DOHH2 (cell line): ENCODE measurements at regions not wholly inside any gene's neighbourhood (a gene's known extent, or its start where the extent isn't known, plus 50 kb on each side); places are given as distances from the start of the nearest gene placed in this dataset.

ENCODE experiments used
- H3F3A ChIP-seq: fragments of 200-600 bp; sonication (generic), shearing (Covaris generic); 2 replicates; pipeline ENCODE4 v1.6.0; 2016; ENCODE audit warnings: antibody characterized with exemption, mild to moderate bottlenecking; ENCODE audit not compliant: control insufficient read depth, insufficient read depth
- H3K27ac ChIP-seq: fragments of 200-600 bp; sonication (generic); 2 replicates; pipeline ENCODE4 v1.5.1; 2014; ENCODE audit warnings: low read depth, mild to moderate bottlenecking, low read length, moderate library complexity
- H3K27me3 ChIP-seq: fragments of 200-600 bp; sonication (generic); 2 replicates; pipeline ENCODE4 v1.6.1; 2014; ENCODE audit warnings: mild to moderate bottlenecking, low read length, mixed read lengths; ENCODE audit not compliant: control insufficient read depth
- H3K36me3 ChIP-seq: fragments of 200-600 bp; sonication (generic); 2 replicates; pipeline ENCODE4 v1.6.1; 2014; ENCODE audit warnings: mild to moderate bottlenecking, low read length, moderate library complexity, mixed read lengths; ENCODE audit not compliant: control insufficient read depth
- H3K4me1 ChIP-seq: fragments of 200-600 bp; sonication (generic); 2 replicates; pipeline ENCODE4 v1.6.1; 2014; ENCODE audit warnings: mild to moderate bottlenecking, low read length, mixed read lengths; ENCODE audit not compliant: control insufficient read depth
- H3K4me2 ChIP-seq: fragments of 200-600 bp; sonication (generic); 2 replicates; pipeline ENCODE4 v1.6.0; 2014; ENCODE audit warnings: mild to moderate bottlenecking, low read length, moderate library complexity
- H3K4me3 ChIP-seq: fragments of 200-600 bp; sonication (generic); 2 replicates; pipeline ENCODE4 v1.5.1; 2014; ENCODE audit warnings: mild to moderate bottlenecking, low read length, mixed read lengths
- H3K79me2 ChIP-seq: fragments of 200-600 bp; sonication (generic); 2 replicates; pipeline ENCODE4 v1.6.1; 2014; ENCODE audit warnings: mild to moderate bottlenecking, low read length, mixed read lengths; ENCODE audit not compliant: control insufficient read depth
- H3K9me2 ChIP-seq: fragments of 200-600 bp; sonication (generic); replicated peaks from 2 replicates; pipeline ENCODE4 v1.6.1; 2014; ENCODE audit warnings: mild to moderate bottlenecking, low read length, mixed read lengths; ENCODE audit not compliant: control insufficient read depth
- H3K9me3 ChIP-seq: fragments of 200-600 bp; sonication (generic); 2 replicates; pipeline ENCODE4 v1.6.1; 2014; ENCODE audit warnings: antibody characterized with exemption, low read length, mixed read lengths; ENCODE audit not compliant: control insufficient read depth, insufficient read depth
- H4K20me1 ChIP-seq: fragments of 200-600 bp; sonication (generic); 2 replicates; pipeline ENCODE4 v1.6.0; 2014; ENCODE audit warnings: low read depth, mild to moderate bottlenecking, antibody characterized with exemption, low read length, moderate library complexity; ENCODE audit not compliant: control insufficient read depth, insufficient read depth
- EZH2phosphoT487 ChIP-seq: fragments of 200-600 bp; sonication (generic); IDR thresholded peaks from 2 replicates; pipeline ENCODE4 v1.6.1; 2017; ENCODE audit warnings: borderline replicate concordance, mild to moderate bottlenecking, antibody characterized with exemption, low read length, moderate library complexity, mixed read lengths
- TF ChIP-seq, protein P1 (sequence below): fragments of 200-600 bp; sonication (generic); IDR thresholded peaks from one replicate; pipeline ENCODE4 v1.5.1; 2014; ENCODE audit warnings: antibody characterized with exemption, mild to moderate bottlenecking, low read depth, low read length; ENCODE audit not compliant: poor library complexity, severe bottlenecking

DNA sequence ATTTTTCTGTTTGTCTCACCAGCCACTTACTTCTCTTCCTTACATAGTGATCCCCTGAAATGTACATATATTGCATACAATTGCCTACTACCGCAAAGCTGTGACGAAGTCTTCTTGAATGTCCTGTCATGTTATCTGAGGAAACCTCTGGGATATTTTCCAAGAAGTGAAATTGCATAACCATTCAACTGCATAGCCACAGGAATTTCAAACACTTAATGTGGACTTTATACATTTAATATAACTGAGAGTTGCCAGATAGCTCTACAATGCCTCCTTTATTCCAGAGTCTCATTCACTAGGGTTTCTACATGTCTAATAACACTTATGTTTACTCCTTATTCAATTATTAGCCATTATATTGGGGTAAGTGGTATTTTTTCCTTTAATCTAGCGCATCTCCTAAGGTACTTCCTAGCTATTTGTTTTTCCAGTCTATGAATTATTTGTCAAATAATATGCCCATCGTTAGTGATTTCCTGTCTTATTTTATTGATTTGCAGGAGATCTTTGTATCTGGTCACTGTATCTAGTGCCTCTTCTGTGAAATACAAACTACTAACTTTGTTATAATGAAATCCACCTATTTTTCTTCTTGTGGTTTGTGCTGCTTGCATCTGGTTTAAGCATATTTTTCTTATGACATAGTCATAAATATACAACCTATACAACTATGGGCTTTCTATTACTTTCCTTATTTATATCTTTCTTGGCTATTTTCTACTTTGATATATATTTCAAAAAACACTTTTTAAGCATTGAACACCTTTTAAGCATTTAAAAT is 69.2 kb upstream of the GRID2 start:
- Histone ChIP-seq H3K4me3 (no peak overlapping the region), H3K27me3 (no peaks in the 10 kb centered on the region), H3K9me3 (no peaks in the 10 kb centered on the region), H3K36me3 (no peaks in the 10 kb centered on the region), H4K20me1 (no peaks in the 10 kb centered on the region), H3K79me2 (no peaks in the 10 kb centered on the region), H3F3A (no peaks in the 10 kb centered on the region), H3K27ac (no peak overlapping the region), H3K4me1 (no peaks in the 10 kb centered on the region), H3K9me2 (no peaks in the 10 kb centered on the region), H3K4me2 (no peak overlapping the region)
- no peak for TF ChIP-seq EZH2phosphoT487
- TF ChIP-seq, protein P1, sequence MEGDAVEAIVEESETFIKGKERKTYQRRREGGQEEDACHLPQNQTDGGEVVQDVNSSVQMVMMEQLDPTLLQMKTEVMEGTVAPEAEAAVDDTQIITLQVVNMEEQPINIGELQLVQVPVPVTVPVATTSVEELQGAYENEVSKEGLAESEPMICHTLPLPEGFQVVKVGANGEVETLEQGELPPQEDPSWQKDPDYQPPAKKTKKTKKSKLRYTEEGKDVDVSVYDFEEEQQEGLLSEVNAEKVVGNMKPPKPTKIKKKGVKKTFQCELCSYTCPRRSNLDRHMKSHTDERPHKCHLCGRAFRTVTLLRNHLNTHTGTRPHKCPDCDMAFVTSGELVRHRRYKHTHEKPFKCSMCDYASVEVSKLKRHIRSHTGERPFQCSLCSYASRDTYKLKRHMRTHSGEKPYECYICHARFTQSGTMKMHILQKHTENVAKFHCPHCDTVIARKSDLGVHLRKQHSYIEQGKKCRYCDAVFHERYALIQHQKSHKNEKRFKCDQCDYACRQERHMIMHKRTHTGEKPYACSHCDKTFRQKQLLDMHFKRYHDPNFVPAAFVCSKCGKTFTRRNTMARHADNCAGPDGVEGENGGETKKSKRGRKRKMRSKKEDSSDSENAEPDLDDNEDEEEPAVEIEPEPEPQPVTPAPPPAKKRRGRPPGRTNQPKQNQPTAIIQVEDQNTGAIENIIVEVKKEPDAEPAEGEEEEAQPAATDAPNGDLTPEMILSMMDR = no peak

DNA sequence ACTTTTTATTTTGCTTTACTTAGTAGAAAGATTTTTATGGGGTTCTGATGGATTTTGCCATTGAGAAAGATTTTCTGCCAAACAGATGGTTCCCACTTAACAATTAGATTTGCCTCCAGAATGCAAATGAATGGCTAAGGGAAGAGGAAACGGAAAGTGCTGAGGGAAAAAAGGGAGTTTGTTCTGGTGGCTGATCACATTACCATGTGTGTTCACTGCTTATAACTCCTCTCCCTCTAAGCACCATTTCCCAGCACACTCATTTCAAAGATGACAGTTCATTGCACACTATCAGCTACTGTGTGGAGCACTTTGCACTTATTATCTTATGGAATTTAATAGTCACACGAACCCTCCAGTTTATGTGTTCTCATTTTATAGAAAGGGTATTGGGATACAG is 68.0 kb upstream of the GRID2 start:
- no peak overlapping the region for H3K4me2 ChIP-seq
- no peak overlapping the region for H3K27ac ChIP-seq
- no peaks in the 10 kb centered on the region for H3K27me3 ChIP-seq
- H3K9me2 ChIP-seq = no peaks in the 10 kb centered on the region
- H3K4me3 ChIP-seq = no peak overlapping the region
- H3K4me1 ChIP-seq = no peaks in the 10 kb centered on the region
- no peaks in the 10 kb centered on the region for H3K79me2 ChIP-seq
- no peaks in the 10 kb centered on the region for H3K36me3 ChIP-seq
- H4K20me1 ChIP-seq = no peaks in the 10 kb centered on the region
- no peaks in the 10 kb centered on the region for H3K9me3 ChIP-seq
- TF ChIP-seq, protein P1 = no peak
- TF ChIP-seq EZH2phosphoT487 = no peak
- no peaks in the 10 kb centered on the region for H3F3A ChIP-seq

DNA sequence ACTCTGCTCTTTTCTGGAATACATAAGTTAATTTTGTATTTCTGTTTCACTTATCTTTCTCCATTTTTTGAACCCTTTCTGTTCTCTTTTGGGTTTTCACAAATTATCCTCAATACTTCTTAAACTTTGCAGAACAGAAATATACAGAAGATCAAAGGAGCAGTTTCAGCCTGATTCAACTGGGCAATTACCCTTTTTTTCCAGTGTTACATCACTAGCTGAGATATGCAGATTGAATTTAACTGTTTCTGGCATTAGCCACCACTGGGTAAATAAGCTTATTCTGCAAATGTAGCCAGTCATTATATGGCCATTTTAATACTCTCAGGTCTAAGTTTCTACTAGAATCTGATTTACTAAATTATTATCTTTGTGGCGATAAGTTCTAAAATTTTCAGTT is 66.9 kb upstream of the GRID2 start:
- Histone ChIP-seq H3F3A (no peaks in the 10 kb centered on the region), H3K9me2 (no peaks in the 10 kb centered on the region), H3K4me2 (no peak overlapping the region), H3K36me3 (no peaks in the 10 kb centered on the region), H3K27ac (no peak overlapping the region), H3K9me3 (no peaks in the 10 kb centered on the region), H3K4me3 (no peak overlapping the region), H4K20me1 (no peaks in the 10 kb centered on the region), H3K79me2 (no peaks in the 10 kb centered on the region), H3K27me3 (no peaks in the 10 kb centered on the region), H3K4me1 (no peaks in the 10 kb centered on the region)
- no peak for TF ChIP-seq EZH2phosphoT487

DNA sequence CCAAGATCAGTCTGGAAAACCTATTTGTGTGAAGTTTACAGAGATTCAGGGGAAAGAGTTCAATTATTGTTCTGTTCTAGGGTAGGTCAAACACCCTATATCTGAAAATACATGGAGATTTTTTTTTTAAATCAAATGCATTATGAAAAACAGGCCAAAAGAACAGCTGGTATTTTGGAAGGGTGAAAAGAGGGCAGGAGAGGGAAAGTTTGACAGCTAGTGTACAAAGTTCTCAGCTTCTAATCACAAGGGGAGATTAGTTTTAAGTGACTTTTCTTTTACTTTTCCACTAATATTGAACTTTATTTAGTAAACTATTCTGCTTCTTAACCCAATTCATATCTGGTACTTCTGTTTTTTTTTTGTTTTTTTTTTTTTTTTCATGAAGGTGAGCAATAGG is 66.2 kb upstream of the GRID2 start:
- Histone ChIP-seq H4K20me1 (no peaks in the 10 kb centered on the region), H3K79me2 (no peaks in the 10 kb centered on the region), H3K9me2 (no peaks in the 10 kb centered on the region), H3K4me1 (no peaks in the 10 kb centered on the region), H3K9me3 (no peaks in the 10 kb centered on the region), H3K27ac (no peak overlapping the region), H3F3A (no peaks in the 10 kb centered on the region), H3K36me3 (no peaks in the 10 kb centered on the region), H3K4me3 (no peak overlapping the region), H3K4me2 (no peak overlapping the region), H3K27me3 (no peaks in the 10 kb centered on the region)
- TF ChIP-seq, protein P1 = no peak
- TF ChIP-seq EZH2phosphoT487 = no peak
